PC-3 (cell line): ENCODE measurements at regions not wholly inside any gene's neighbourhood (a gene's known extent, or its start where the extent isn't known, plus 50 kb on each side); places are given as distances from the start of the nearest gene placed in this dataset.

Experiments used
- EZH2phosphoT487 ChIP-seq: fragments of 300-600 bp; sonication (generic); IDR thresholded peaks from 2 replicates; pipeline ENCODE4 v1.6.1; 2018; ENCODE audit warnings: mild to moderate bottlenecking, antibody characterized with exemption, low read length, borderline replicate concordance
- TF ChIP-seq, protein P1 (sequence below): fragments of 300-600 bp; sonication (generic); conservative IDR thresholded peaks from 2 replicates; pipeline ENCODE4 v1.5.1; 2017; ENCODE audit warnings: antibody characterized with exemption, low read depth, mild to moderate bottlenecking, low read length

DNA sequence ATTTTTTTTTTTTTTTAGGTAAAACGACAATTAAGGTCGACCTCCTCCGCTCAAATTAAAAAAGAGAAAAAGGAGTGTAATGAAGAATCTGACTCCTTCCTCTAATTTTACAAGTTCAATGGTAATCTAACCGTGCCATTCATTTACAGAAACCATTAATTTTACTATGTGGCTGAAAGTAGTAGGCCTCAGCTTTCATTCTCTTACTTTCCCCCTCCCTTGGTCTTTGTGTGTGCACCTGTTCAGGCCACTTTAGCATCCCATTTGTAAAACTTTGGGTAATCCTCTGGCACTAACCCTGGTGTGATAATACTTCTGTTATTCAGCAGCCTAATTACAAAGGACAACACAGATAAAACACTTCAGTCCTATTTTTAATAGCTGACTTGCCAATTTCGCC, 128.1 kb downstream of the ASCL1 start:
- TF ChIP-seq, protein P1, sequence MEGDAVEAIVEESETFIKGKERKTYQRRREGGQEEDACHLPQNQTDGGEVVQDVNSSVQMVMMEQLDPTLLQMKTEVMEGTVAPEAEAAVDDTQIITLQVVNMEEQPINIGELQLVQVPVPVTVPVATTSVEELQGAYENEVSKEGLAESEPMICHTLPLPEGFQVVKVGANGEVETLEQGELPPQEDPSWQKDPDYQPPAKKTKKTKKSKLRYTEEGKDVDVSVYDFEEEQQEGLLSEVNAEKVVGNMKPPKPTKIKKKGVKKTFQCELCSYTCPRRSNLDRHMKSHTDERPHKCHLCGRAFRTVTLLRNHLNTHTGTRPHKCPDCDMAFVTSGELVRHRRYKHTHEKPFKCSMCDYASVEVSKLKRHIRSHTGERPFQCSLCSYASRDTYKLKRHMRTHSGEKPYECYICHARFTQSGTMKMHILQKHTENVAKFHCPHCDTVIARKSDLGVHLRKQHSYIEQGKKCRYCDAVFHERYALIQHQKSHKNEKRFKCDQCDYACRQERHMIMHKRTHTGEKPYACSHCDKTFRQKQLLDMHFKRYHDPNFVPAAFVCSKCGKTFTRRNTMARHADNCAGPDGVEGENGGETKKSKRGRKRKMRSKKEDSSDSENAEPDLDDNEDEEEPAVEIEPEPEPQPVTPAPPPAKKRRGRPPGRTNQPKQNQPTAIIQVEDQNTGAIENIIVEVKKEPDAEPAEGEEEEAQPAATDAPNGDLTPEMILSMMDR, result no peak
- no peak for TF ChIP-seq EZH2phosphoT487
